ENCODE measurements at regions not wholly inside any gene's neighbourhood (a gene's known extent, or its start where the extent isn't known, plus 50 kb on each side); places are given as distances from the start of the nearest gene placed in this dataset.

DNA sequence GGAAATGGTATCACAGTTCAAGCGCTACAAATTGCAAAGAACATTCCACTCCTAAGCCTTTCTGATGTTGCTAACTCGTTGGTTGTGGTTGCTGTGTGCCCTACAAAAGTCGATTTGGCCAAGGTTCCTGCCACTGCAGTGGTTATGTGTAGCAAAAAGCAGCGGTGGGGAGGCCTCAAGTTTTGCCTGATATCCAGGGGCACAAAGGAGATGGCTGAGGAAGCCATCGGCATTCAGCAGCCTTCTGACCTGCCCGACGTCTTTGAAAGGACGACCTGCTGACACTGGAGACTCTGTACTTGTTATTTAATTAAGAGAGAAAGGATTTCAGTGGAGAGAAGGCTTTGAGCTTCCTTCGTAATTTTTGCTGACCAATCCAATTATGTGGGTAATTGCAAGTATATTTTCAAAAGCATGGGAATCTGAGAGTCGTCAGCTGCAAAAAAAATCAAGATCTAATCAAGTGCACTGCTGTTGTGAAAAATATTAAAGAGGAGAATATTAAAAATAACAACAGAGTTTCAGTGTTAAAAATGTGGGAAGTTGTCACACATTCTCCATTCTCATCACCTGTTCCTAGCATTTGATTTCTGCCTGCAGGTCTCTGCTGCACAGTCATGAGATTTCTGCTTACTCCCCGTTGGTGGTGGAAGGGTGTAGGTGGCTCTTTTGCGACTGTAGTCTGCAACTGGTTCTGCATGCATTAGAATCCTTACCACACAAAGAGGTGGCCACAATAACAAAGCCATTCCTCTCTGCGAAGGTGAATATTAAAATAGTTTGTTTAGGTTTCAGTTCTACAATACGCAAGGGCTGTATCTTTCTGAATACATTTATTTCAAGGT, 319.2 kb downstream of the IRX2 start:
- TF ChIP-seq, protein P1, sequence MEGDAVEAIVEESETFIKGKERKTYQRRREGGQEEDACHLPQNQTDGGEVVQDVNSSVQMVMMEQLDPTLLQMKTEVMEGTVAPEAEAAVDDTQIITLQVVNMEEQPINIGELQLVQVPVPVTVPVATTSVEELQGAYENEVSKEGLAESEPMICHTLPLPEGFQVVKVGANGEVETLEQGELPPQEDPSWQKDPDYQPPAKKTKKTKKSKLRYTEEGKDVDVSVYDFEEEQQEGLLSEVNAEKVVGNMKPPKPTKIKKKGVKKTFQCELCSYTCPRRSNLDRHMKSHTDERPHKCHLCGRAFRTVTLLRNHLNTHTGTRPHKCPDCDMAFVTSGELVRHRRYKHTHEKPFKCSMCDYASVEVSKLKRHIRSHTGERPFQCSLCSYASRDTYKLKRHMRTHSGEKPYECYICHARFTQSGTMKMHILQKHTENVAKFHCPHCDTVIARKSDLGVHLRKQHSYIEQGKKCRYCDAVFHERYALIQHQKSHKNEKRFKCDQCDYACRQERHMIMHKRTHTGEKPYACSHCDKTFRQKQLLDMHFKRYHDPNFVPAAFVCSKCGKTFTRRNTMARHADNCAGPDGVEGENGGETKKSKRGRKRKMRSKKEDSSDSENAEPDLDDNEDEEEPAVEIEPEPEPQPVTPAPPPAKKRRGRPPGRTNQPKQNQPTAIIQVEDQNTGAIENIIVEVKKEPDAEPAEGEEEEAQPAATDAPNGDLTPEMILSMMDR (IDR thresholded peaks at IDR 0.05), result no peak
- TF ChIP-seq ZFX (IDR thresholded peaks at IDR 0.05; ENCODE audit: borderline replicate concordance), result no peak
- H3K27ac ChIP-seq, result no peak overlapping the region

DNA sequence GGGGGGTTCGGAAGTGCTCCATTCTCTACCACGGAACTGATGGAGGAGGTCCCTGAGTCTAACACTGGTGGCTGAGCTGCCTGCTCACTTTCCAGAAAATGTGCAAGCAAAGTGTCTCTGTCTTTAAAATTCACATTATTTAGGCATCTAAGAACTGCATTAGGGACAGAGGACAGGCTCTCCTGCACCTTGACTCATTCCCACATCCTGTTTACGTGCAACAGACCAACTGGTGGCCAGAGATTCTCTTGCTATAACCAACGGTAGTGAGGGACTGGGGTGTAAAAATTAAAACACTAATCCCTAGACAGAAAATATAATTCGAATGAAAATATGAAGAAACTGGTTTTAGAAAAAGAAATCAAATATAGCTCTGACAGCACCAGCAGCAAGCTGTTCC, 320.9 kb downstream of the IRX2 start:
- TF ChIP-seq ZFX (IDR thresholded peaks at IDR 0.05; ENCODE audit: borderline replicate concordance), result no peak
- TF ChIP-seq, protein P1 (IDR thresholded peaks at IDR 0.05), result no peak
- no peak overlapping the region for H3K27ac ChIP-seq

DNA sequence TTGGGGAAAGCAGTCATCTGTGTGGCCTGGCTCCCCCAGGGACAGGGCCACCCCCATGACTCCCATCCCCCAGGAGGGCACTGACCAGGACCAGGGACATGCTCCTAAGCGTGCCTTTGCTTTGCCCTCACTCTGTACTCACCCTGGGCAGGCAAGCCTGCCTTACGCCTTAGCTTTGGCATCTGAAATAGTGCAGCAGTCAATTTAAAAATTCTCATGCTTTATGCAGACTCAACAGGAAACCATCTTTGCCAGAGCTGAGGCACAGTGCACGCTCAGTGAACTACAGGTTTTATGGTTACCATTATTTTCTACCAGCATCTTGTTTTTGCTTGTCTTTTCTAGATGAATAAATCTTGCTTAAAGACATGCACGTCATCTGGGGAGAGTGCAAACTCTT, 323.5 kb downstream of the IRX2 start:
- TF ChIP-seq, protein P1 (IDR thresholded peaks at IDR 0.05), result no peak
- no peak for TF ChIP-seq ZFX (IDR thresholded peaks at IDR 0.05; ENCODE audit: borderline replicate concordance)
- no peak overlapping the region for H3K27ac ChIP-seq

DNA sequence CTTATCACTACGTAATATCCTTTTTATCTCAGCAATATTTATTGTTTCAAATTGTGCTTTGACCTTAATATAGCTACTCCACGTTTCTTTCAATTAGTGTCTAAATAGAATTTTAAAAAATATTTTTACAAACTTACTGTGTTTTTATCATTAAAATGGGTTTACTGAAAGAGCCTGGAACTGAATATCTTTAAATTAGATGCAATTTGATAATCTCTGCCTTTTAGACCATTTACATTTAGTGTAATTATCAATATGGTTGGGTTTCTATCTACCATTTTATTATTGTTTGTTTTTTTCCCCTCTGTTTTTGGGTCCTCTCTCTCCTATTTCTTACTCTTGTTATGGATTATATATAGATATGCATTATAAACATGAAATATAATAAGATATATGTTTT, 327.8 kb downstream of the IRX2 start:
- TF ChIP-seq, protein P1 (IDR thresholded peaks at IDR 0.05), result no peak
- no peak overlapping the region for H3K27ac ChIP-seq

DNA sequence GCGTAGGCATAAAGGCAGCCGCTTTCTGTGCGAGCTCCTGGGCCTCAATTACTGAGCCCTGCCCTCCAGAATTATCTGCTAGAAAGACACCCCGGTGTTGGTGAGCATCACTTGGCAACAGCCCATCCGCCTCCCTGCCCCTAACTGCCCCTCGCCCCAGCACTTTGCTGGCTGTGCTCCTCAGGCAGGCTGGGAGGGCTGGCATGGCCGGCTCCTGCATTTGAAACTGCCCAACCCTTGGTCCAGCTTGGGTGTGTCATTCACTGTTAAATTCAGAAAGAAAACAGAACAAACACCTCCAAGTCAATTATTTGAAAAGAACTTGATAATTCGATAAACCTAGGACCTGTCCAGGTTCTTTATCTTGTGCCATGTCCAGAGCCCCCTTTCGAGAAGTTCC, 334.2 kb downstream of the IRX2 start:
- TF ChIP-seq ZFX (IDR thresholded peaks at IDR 0.05; ENCODE audit: borderline replicate concordance), result no peak
- TF ChIP-seq, protein P1 (IDR thresholded peaks at IDR 0.05), result no peak
- no peak overlapping the region for H3K27ac ChIP-seq

DNA sequence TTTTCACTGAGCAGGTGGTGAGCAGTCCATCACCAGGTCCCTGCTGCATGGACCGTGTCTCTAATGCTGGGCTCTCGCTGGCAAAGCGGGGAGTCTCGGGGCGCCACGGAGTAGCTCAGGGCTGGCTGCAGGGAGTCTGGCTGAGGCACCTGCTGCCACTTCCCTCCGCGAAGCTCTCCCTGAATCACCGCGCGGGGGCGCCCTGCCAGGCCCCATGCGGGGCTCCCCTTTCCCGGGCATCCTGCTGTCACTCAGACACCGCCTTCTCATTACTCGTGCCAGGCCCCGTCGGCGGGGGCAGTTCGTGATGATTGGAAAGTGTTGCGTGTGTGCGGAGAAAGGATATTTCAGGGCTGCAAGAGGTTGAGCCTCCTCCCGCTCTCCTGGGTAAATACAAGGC, 335.8 kb downstream of the IRX2 start:
- no peak for TF ChIP-seq ZFX (IDR thresholded peaks at IDR 0.05; ENCODE audit: borderline replicate concordance)
- TF ChIP-seq, protein P1 (IDR thresholded peaks at IDR 0.05), result peak; percentile 40

DNA sequence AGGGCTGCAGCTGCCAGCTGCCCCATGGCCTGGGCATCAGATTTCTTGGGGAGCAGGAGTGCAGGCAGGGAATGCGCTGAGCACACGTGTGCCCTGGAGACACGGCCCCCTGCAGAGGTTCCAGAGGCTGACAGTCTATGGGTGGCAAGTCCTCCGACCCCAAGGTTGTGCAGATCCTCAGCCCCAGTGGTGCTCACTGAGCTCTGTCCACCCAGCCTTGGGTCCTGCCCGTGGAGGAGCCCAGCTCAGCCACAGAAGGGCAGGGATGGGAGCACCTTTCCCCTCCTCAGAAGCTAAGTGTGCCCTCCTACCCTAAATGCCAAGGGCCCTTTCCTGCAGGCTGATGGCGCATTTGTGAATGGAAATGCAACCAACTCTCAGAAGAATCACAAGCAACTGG, 341.0 kb downstream of the IRX2 start:
- no peak for TF ChIP-seq ZFX (IDR thresholded peaks at IDR 0.05; ENCODE audit: borderline replicate concordance)
- TF ChIP-seq, protein P1 (IDR thresholded peaks at IDR 0.05), result no peak
- H3K27ac ChIP-seq, result no peak overlapping the region

More for the DNA sequence above, 335.8 kb downstream of the IRX2 start:
- H3K27ac ChIP-seq, result no peak overlapping the region
